Sigmoid colon (tissue), 4 donors: ENCODE measurements at regions not wholly inside any gene's neighbourhood (a gene's known extent, or its start where the extent isn't known, plus 50 kb on each side); places are given as distances from the start of the nearest gene placed in this dataset.

ENCODE experiments used
- CTCF ChIP-seq, 4 experiments: fragments of 450-650 bp in 3 of 4; fragments of 200-600 bp in 1 of 4; IDR thresholded peaks; one replicate each; pipeline ENCODE4 v1.5.1; 2016 to 2019; ENCODE audit warnings: antibody characterized with exemption in 4 of 4, mild to moderate bottlenecking in 3 of 4, moderate library complexity in 2 of 4
- EP300 ChIP-seq, 4 donors: sonication (generic); formaldehyde crosslinking; IDR thresholded peaks; one replicate each; pipeline ENCODE4 v1.6.1; 2017; ENCODE audit warnings: antibody characterized with exemption in 4 of 4
- POLR2AphosphoS5 ChIP-seq, 4 donors: sonication (generic); formaldehyde crosslinking; IDR thresholded peaks; one replicate each; pipeline ENCODE4 v1.6.1; 2017; ENCODE audit warnings: antibody characterized with exemption in 4 of 4

- TF ChIP-seq CTCF (IDR thresholded peaks at IDR 0.05) (no peak), POLR2AphosphoS5 (IDR thresholded peaks at IDR 0.05) (no peak), EP300 (IDR thresholded peaks at IDR 0.05) (no peak)
Measured at GRCh38 chr18:55084550-55084949, 125.3 kb upstream of the CCDC68 start.
